Stomach (tissue), 4 donors: ENCODE measurements at regions not wholly inside any gene's neighbourhood (a gene's known extent, or its start where the extent isn't known, plus 50 kb on each side); places are given as distances from the start of the nearest gene placed in this dataset.

Source experiments
- EP300 ChIP-seq: sonication (generic); formaldehyde crosslinking; IDR thresholded peaks from one replicate; pipeline ENCODE4 v1.6.1; 2017; ENCODE audit warnings: antibody characterized with exemption
- POLR2A ChIP-seq, 4 donors: fragments of 450-650 bp; IDR thresholded peaks; one replicate each; pipeline ENCODE4 v1.6.1; 2016; ENCODE audit warnings: antibody characterized with exemption in 4 of 4, control low read depth in 2 of 4, mild to moderate bottlenecking in 1 of 4, moderate library complexity in 1 of 4
- POLR2AphosphoS5 ChIP-seq, 3 donors: sonication (generic); formaldehyde crosslinking; IDR thresholded peaks; one replicate each; pipeline ENCODE4 v1.6.1; 2016; ENCODE audit warnings: antibody characterized with exemption in 3 of 3
- TF ChIP-seq, protein P1 (sequence below), 7 experiments: fragments of 450-650 bp in 4 of 7; fragments of 200-600 bp in 3 of 7; sonication (generic) in 3 of 7; IDR thresholded peaks; one replicate each; pipeline ENCODE4 v1.5.1; 2016 to 2019; ENCODE audit warnings: antibody characterized with exemption in 7 of 7, control low read depth in 2 of 7, mild to moderate bottlenecking in 1 of 7

DNA sequence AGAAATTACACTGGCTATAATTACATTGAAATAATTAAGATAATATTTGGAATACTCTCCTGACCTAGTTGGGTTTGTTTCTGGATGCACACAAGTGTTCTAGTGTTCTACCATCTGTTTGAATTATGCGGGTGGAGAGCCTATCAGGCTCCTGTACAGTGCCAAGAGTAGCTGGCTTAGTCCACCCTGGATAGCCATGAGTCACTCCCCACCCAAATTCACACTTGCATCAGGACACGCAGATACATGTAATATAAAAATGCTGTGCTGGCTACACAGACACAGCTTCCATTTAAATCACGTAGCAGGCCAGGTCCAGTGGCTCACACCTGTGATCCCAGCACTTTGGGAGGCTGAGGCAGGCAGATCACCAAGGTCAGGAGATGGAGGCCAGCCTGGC, 686.2 kb upstream of the SLC35B3 start:
- no peak for TF ChIP-seq POLR2A (IDR thresholded peaks at IDR 0.05)
- no peak for TF ChIP-seq POLR2AphosphoS5 (IDR thresholded peaks at IDR 0.05)
- TF ChIP-seq, protein P1, sequence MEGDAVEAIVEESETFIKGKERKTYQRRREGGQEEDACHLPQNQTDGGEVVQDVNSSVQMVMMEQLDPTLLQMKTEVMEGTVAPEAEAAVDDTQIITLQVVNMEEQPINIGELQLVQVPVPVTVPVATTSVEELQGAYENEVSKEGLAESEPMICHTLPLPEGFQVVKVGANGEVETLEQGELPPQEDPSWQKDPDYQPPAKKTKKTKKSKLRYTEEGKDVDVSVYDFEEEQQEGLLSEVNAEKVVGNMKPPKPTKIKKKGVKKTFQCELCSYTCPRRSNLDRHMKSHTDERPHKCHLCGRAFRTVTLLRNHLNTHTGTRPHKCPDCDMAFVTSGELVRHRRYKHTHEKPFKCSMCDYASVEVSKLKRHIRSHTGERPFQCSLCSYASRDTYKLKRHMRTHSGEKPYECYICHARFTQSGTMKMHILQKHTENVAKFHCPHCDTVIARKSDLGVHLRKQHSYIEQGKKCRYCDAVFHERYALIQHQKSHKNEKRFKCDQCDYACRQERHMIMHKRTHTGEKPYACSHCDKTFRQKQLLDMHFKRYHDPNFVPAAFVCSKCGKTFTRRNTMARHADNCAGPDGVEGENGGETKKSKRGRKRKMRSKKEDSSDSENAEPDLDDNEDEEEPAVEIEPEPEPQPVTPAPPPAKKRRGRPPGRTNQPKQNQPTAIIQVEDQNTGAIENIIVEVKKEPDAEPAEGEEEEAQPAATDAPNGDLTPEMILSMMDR (IDR thresholded peaks at IDR 0.05), result no peak
- no peak for TF ChIP-seq EP300
